ENCODE measurements at regions not wholly inside any gene's neighbourhood (a gene's known extent, or its start where the extent isn't known, plus 50 kb on each side); places are given as distances from the start of the nearest gene placed in this dataset.

DNA sequence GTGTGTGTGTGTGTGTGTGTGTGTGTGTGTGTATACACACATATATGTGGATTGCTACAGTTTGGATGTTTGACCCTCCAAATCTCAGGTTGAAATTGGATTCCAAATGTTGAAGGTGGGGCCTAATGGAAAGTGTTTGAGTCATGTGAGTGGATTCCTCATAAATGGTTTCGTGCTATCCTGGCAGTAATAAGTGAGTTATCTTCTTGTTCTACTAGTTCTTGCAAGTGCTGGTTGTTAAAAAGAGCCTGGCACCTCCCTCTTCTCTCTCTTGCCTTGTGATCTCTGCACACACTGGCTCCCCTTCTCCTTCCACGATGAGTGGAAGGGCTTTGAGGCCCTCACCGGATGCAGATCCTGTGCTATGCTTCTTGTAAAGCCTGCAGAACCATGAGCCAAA lies 344.1 kb downstream of the SH2D1A start:
- Mint-ChIP-seq H3K4me1 (no peaks in the 10 kb centered on the region), H3K27ac (no peak overlapping the region), H3K4me3 (no peak overlapping the region), H3K36me3 (no peaks in the 10 kb centered on the region), H3K9me3 (peaks cover 2% of the 10 kb centered on the region), H3K27me3 (ENCODE audit: insufficient read depth, low read depth) (no peaks in the 10 kb centered on the region)
- H2AFZ ChIP-seq (replicated peaks) = no peak overlapping the region
- peaks cover 7% of the 10 kb centered on the region for H3K9me3 ChIP-seq (ENCODE audit: low read depth)
- no peak for DNase-seq (ENCODE audit: low spot score)
- no peak overlapping the region for H3K9ac ChIP-seq
- H3K79me2 ChIP-seq (ENCODE audit: low read depth) = no peaks in the 10 kb centered on the region
- no peaks in the 10 kb centered on the region for H4K20me1 ChIP-seq (ENCODE audit: low read depth)
- no peaks in the 10 kb centered on the region for H3F3A ChIP-seq (ENCODE audit: low read depth)
- TF ChIP-seq EZH2 (IDR thresholded peaks at IDR 0.05) (no peak), EZH2phosphoT487 (IDR thresholded peaks at IDR 0.05) (no peak)
- TF ChIP-seq, protein P1, sequence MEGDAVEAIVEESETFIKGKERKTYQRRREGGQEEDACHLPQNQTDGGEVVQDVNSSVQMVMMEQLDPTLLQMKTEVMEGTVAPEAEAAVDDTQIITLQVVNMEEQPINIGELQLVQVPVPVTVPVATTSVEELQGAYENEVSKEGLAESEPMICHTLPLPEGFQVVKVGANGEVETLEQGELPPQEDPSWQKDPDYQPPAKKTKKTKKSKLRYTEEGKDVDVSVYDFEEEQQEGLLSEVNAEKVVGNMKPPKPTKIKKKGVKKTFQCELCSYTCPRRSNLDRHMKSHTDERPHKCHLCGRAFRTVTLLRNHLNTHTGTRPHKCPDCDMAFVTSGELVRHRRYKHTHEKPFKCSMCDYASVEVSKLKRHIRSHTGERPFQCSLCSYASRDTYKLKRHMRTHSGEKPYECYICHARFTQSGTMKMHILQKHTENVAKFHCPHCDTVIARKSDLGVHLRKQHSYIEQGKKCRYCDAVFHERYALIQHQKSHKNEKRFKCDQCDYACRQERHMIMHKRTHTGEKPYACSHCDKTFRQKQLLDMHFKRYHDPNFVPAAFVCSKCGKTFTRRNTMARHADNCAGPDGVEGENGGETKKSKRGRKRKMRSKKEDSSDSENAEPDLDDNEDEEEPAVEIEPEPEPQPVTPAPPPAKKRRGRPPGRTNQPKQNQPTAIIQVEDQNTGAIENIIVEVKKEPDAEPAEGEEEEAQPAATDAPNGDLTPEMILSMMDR (IDR thresholded peaks at IDR 0.05) = no peak
- no peak overlapping the region for H3K27ac ChIP-seq
- H3K27me3 ChIP-seq = no peaks in the 10 kb centered on the region
- H3K4me3 ChIP-seq = no peak overlapping the region
- H3K36me3 ChIP-seq = no peaks in the 10 kb centered on the region
- no peaks in the 10 kb centered on the region for H3K4me1 ChIP-seq
- no peak overlapping the region for H3K4me2 ChIP-seq

DNA sequence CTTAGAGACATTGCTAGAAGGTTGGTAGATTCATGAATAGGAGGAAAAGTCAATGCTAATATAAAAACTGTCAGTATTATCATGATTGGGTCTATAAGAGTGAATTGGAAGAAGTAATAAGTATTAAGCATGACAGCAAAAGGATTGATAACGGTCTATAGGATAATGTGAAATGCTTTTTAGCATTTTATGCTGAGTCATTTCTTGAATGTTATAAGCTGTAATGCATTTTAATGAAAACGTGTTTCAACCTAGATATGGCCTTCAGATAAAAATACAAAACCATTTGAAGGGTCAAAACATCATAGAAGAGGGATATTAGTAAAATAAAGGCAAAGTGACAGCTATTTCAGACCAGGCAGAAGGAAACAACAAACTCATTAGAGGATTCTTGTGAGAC lies 353.5 kb downstream of the SH2D1A start:
- Mint-ChIP-seq H3K27ac (no peak overlapping the region), H3K4me3 (no peak overlapping the region), H3K27me3 (ENCODE audit: insufficient read depth, low read depth) (no peaks in the 10 kb centered on the region), H3K4me1 (no peaks in the 10 kb centered on the region), H3K9me3 (no peaks in the 10 kb centered on the region), H3K36me3 (no peaks in the 10 kb centered on the region)
- H3K79me2 ChIP-seq (ENCODE audit: low read depth) = no peaks in the 10 kb centered on the region
- H3K27me3 ChIP-seq = no peaks in the 10 kb centered on the region
- TF ChIP-seq, protein P1 (IDR thresholded peaks at IDR 0.05) = no peak
- TF ChIP-seq EZH2 (IDR thresholded peaks at IDR 0.05) = no peak
- TF ChIP-seq EZH2phosphoT487 (IDR thresholded peaks at IDR 0.05) = no peak
- H4K20me1 ChIP-seq (ENCODE audit: low read depth) = no peaks in the 10 kb centered on the region
- H2AFZ ChIP-seq (replicated peaks) = no peak overlapping the region
- no peak for DNase-seq (ENCODE audit: low spot score)
- no peak overlapping the region for H3K4me2 ChIP-seq
- H3K4me3 ChIP-seq = no peak overlapping the region
- no peaks in the 10 kb centered on the region for H3F3A ChIP-seq (ENCODE audit: low read depth)
- no peaks in the 10 kb centered on the region for H3K36me3 ChIP-seq
- H3K9ac ChIP-seq = no peak overlapping the region
- H3K4me1 ChIP-seq = no peaks in the 10 kb centered on the region
- no peak overlapping the region for H3K27ac ChIP-seq
- H3K9me3 ChIP-seq (ENCODE audit: low read depth) = no peaks in the 10 kb centered on the region

- Histone ChIP-seq H3K4me3 (no peak overlapping the region), H3K27me3 (no peaks in the 10 kb centered on the region), H3K27ac (no peak overlapping the region), H3K4me1 (no peaks in the 10 kb centered on the region), H2AFZ (replicated peaks) (no peak overlapping the region), H3K9me3 (ENCODE audit: low read depth) (no peaks in the 10 kb centered on the region), H3K79me2 (ENCODE audit: low read depth) (no peaks in the 10 kb centered on the region), H3F3A (ENCODE audit: low read depth) (no peaks in the 10 kb centered on the region), H3K4me2 (no peak overlapping the region), H3K9ac (no peak overlapping the region), H3K36me3 (no peaks in the 10 kb centered on the region), H4K20me1 (ENCODE audit: low read depth) (no peaks in the 10 kb centered on the region)
- Mint-ChIP-seq H3K36me3 (no peaks in the 10 kb centered on the region), H3K4me1 (no peaks in the 10 kb centered on the region), H3K27ac (no peak overlapping the region), H3K27me3 (ENCODE audit: insufficient read depth, low read depth) (no peaks in the 10 kb centered on the region), H3K4me3 (no peak overlapping the region), H3K9me3 (no peaks in the 10 kb centered on the region)
- no peak for TF ChIP-seq EZH2 (IDR thresholded peaks at IDR 0.05)
- TF ChIP-seq, protein P1 (IDR thresholded peaks at IDR 0.05) = no peak
- TF ChIP-seq EZH2phosphoT487 (IDR thresholded peaks at IDR 0.05) = no peak
- DNase-seq (ENCODE audit: low spot score) = no peak
These were observed 371.2 kb downstream of the SH2D1A start for GRCh38 chrX:124717537-124717936.

- H3K9me3 ChIP-seq (ENCODE audit: low read depth) = no peaks in the 10 kb centered on the region
- no peaks in the 10 kb centered on the region for H3K79me2 ChIP-seq (ENCODE audit: low read depth)
- no peaks in the 10 kb centered on the region for H3K4me1 Mint-ChIP-seq
- no peaks in the 10 kb centered on the region for H3K9me3 Mint-ChIP-seq
- DNase-seq (ENCODE audit: low spot score) = no peak
- H2AFZ ChIP-seq (replicated peaks) = no peak overlapping the region
- H3K4me1 ChIP-seq = no peaks in the 10 kb centered on the region
- H3K4me3 Mint-ChIP-seq = no peak overlapping the region
- H3K4me2 ChIP-seq = no peak overlapping the region
- no peaks in the 10 kb centered on the region for H4K20me1 ChIP-seq (ENCODE audit: low read depth)
- H3K27ac ChIP-seq = no peak overlapping the region
- TF ChIP-seq EZH2phosphoT487 (IDR thresholded peaks at IDR 0.05) = no peak
- TF ChIP-seq EZH2 (IDR thresholded peaks at IDR 0.05) = no peak
- TF ChIP-seq, protein P1 (IDR thresholded peaks at IDR 0.05) = no peak
- H3F3A ChIP-seq (ENCODE audit: low read depth) = no peaks in the 10 kb centered on the region
- no peaks in the 10 kb centered on the region for H3K27me3 ChIP-seq
- no peak overlapping the region for H3K27ac Mint-ChIP-seq
- no peaks in the 10 kb centered on the region for H3K36me3 ChIP-seq
- H3K4me3 ChIP-seq = no peak overlapping the region
- no peaks in the 10 kb centered on the region for H3K36me3 Mint-ChIP-seq
- no peak overlapping the region for H3K9ac ChIP-seq
- no peaks in the 10 kb centered on the region for H3K27me3 Mint-ChIP-seq (ENCODE audit: insufficient read depth, low read depth)
These were observed 372.7 kb downstream of the SH2D1A start for GRCh38 chrX:124719060-124719459.
